ENCODE measurements at regions not wholly inside any gene's neighbourhood (a gene's known extent, or its start where the extent isn't known, plus 50 kb on each side); places are given as distances from the start of the nearest gene placed in this dataset.

- Histone ChIP-seq H3K36me3 (ENCODE audit: control insufficient read depth, insufficient read depth, low read length) (no peaks in the 10 kb centered on the region), H3K27me3 (replicated peaks; ENCODE audit: control insufficient read depth, insufficient read depth, low read length) (no peaks in the 10 kb centered on the region), H3K4me3 (replicated peaks; ENCODE audit: low read depth, low read length) (no peak overlapping the region)
- TF ChIP-seq, protein P1, sequence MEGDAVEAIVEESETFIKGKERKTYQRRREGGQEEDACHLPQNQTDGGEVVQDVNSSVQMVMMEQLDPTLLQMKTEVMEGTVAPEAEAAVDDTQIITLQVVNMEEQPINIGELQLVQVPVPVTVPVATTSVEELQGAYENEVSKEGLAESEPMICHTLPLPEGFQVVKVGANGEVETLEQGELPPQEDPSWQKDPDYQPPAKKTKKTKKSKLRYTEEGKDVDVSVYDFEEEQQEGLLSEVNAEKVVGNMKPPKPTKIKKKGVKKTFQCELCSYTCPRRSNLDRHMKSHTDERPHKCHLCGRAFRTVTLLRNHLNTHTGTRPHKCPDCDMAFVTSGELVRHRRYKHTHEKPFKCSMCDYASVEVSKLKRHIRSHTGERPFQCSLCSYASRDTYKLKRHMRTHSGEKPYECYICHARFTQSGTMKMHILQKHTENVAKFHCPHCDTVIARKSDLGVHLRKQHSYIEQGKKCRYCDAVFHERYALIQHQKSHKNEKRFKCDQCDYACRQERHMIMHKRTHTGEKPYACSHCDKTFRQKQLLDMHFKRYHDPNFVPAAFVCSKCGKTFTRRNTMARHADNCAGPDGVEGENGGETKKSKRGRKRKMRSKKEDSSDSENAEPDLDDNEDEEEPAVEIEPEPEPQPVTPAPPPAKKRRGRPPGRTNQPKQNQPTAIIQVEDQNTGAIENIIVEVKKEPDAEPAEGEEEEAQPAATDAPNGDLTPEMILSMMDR (IDR thresholded peaks at IDR 0.05; ENCODE audit: insufficient read depth, low read length, poor library complexity, severe bottlenecking) = no peak
- no peak for DNase-seq (ENCODE audit: extremely low read depth, insufficient read length)
Observed at GRCh38 chr18:72634500-72634899, 90.4 kb upstream of the CBLN2 start.

DNA sequence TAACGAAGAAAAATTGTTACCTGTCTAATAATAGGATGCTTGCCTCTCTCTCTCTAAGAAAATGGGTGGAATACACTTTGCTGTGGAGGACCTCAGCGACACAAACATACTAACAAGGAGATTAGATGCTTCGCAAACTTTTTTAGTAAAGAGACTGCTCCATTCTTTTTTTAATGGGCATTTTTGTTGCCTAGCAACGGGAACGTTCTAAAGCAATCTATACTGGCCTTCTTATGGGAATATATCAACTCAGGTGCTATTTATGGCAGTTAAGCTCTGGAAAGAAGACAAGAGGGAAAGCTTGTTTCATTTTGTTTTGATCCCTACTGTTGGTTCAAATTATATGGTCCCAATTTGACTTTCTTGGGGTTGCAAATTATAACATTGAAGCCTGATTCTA, 86.8 kb upstream of the CBLN2 start:
- no peak for DNase-seq (ENCODE audit: extremely low read depth, insufficient read length)
- no peak overlapping the region for H3K4me3 ChIP-seq (replicated peaks; ENCODE audit: low read depth, low read length)
- TF ChIP-seq, protein P1 (IDR thresholded peaks at IDR 0.05; ENCODE audit: insufficient read depth, low read length, poor library complexity, severe bottlenecking) = no peak
- no peaks in the 10 kb centered on the region for H3K36me3 ChIP-seq (ENCODE audit: control insufficient read depth, insufficient read depth, low read length)
- no peaks in the 10 kb centered on the region for H3K27me3 ChIP-seq (replicated peaks; ENCODE audit: control insufficient read depth, insufficient read depth, low read length)

DNA sequence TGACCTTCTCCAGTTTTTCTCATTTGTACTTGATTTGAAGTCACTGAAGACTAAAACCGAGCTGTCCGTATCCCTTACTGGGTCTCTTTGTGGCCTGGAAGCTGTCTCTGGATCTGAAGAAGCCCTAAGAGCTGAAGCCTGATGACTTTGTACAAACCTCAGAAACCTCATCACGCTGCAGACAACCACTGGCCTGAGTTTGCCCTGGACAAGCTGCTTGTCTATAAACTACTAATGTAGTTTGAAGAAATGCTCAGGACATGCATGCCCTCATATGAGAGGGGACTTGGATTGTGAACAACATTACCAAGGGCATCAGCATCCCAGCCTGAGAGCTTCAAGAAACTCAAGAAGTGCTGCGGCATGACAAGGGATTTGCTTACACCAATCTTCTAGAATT, 79.3 kb upstream of the CBLN2 start:
- DNase-seq (ENCODE audit: extremely low read depth, insufficient read length) = no peak
- H3K4me3 ChIP-seq (replicated peaks; ENCODE audit: low read depth, low read length) = no peak overlapping the region
- no peaks in the 10 kb centered on the region for H3K36me3 ChIP-seq (ENCODE audit: control insufficient read depth, insufficient read depth, low read length)
- TF ChIP-seq, protein P1 (IDR thresholded peaks at IDR 0.05; ENCODE audit: insufficient read depth, low read length, poor library complexity, severe bottlenecking) = no peak
- no peaks in the 10 kb centered on the region for H3K27me3 ChIP-seq (replicated peaks; ENCODE audit: control insufficient read depth, insufficient read depth, low read length)

GRCh38 chr18:72613534-72613930, 69.4 kb upstream of the CBLN2 start:
- no peak for DNase-seq (ENCODE audit: extremely low read depth, insufficient read length)
- TF ChIP-seq, protein P1 (IDR thresholded peaks at IDR 0.05; ENCODE audit: insufficient read depth, low read length, poor library complexity, severe bottlenecking) = no peak
- Histone ChIP-seq H3K36me3 (ENCODE audit: control insufficient read depth, insufficient read depth, low read length) (no peaks in the 10 kb centered on the region), H3K4me3 (replicated peaks; ENCODE audit: low read depth, low read length) (no peak overlapping the region), H3K27me3 (replicated peaks; ENCODE audit: control insufficient read depth, insufficient read depth, low read length) (no peaks in the 10 kb centered on the region)

DNA sequence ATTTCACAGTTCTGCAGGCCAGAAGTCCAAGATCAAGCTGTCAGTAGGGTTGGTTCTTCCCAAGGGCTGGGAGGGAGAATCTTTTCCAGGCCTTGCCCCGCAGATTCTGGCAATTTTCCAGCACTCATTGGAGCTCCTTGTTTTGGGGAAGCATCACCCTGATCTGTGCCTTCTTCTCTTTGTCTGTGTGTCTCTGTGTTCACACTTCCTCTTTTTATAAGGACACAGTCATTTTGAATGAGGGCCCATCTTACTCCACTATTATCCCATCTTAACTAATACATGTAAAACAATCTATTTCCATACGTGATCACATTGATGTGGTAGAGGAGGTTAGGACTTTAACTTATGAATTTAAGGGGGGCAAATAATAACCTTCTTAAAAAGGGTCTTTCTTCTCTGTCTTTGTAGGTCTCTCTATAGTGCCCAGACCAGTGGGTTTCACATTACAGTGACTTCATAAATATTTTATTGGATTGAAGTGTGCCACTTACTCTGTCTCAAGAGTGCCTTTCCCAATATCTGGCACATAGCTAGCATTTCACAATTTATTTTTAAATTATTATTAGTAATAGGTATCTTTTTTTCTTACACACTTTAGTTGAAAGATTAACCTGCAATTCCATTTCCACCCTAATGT, 68.9 kb upstream of the CBLN2 start:
- no peak for DNase-seq (ENCODE audit: extremely low read depth, insufficient read length)
- no peaks in the 10 kb centered on the region for H3K27me3 ChIP-seq (replicated peaks; ENCODE audit: control insufficient read depth, insufficient read depth, low read length)
- TF ChIP-seq, protein P1 (IDR thresholded peaks at IDR 0.05; ENCODE audit: insufficient read depth, low read length, poor library complexity, severe bottlenecking) = no peak
- H3K36me3 ChIP-seq (ENCODE audit: control insufficient read depth, insufficient read depth, low read length) = no peaks in the 10 kb centered on the region
- H3K4me3 ChIP-seq (replicated peaks; ENCODE audit: low read depth, low read length) = no peak overlapping the region

DNA sequence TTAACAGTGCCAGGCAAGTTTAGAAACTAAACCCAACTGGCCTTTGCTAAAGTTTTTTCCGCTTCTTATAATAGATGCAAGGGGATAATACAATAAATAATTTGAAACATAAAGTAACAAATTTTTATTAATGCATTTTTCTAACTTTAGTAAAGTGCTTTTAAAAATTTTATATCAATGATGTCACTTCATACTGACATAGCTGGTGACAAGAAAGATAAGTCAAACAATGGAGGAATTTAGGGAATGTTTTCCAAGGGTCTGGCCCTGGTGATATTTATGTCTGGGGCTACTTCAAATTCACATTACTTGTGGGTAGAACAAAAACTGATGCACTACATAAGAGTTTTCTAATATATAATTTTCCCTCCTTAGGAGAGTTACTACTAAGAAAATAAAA, 61.2 kb upstream of the CBLN2 start:
- no peak for DNase-seq (ENCODE audit: extremely low read depth, insufficient read length)
- Histone ChIP-seq H3K4me3 (replicated peaks; ENCODE audit: low read depth, low read length) (no peak overlapping the region), H3K27me3 (replicated peaks; ENCODE audit: control insufficient read depth, insufficient read depth, low read length) (no peaks in the 10 kb centered on the region), H3K36me3 (ENCODE audit: control insufficient read depth, insufficient read depth, low read length) (no peaks in the 10 kb centered on the region)
- TF ChIP-seq, protein P1 (IDR thresholded peaks at IDR 0.05; ENCODE audit: insufficient read depth, low read length, poor library complexity, severe bottlenecking) = no peak

Data from GM06990 (cell line).